Erythroblast (primary cell): ENCODE measurements at regions not wholly inside any gene's neighbourhood (a gene's known extent, or its start where the extent isn't known, plus 50 kb on each side); places are given as distances from the start of the nearest gene placed in this dataset.

ENCODE experiments used
- GATA1 ChIP-seq: IDR thresholded peaks from 2 replicates; pipeline ENCODE4 v1.6.1; 2011; ENCODE audit warnings: low read depth, mild to moderate bottlenecking, control low read depth, low read length, moderate library complexity
- POLR2A ChIP-seq: IDR thresholded peaks from 2 replicates; pipeline ENCODE4 v1.6.1; 2011; ENCODE audit warnings: mild to moderate bottlenecking, low read length

DNA sequence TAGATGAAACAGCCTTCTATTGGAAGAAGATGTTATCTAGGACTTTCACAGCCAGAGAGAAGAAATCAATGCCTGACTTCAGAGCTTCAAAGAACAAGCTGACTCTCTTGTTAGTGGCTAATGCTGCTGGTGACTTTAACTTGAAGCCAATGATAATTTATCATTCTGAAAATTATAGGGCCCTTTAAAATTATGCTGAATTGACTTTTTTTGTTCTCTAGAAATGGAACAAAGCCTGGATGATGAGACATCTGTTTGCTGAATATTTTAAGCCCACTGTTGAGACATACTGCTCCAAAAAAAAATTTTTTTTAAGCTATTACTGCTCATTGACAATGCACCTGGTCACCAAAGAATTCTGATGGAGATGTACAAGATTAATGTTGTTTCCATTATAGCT lies 189.2 kb downstream of the MBL2 start:
- TF ChIP-seq POLR2A: no peak
- no peak for TF ChIP-seq GATA1
